SJSA1 (cell line): ENCODE measurements at regions not wholly inside any gene's neighbourhood (a gene's known extent, or its start where the extent isn't known, plus 50 kb on each side); places are given as distances from the start of the nearest gene placed in this dataset.

ENCODE experiments used
- DNase-seq, 2 experiments: peaks; one replicate each; pipeline ENCODE4 v3.0.0-alpha.2; 2015 to 2020; ENCODE audit warnings: low spot score in 2 of 2, low read depth in 1 of 2
- H3K27ac ChIP-seq: fragments of 250-450 bp; sonication (Bioruptor Pico); 2 replicates; pipeline ENCODE4 v1.5.1; 2020; ENCODE audit warnings: mild to moderate bottlenecking, moderate library complexity
- H3K27me3 ChIP-seq: fragments of 250-450 bp; sonication (Bioruptor Pico); replicated peaks from 2 replicates; pipeline ENCODE4 v1.5.1; 2020; ENCODE audit warnings: mild to moderate bottlenecking, moderate library complexity
- H3K36me3 ChIP-seq: fragments of 250-450 bp; sonication (Bioruptor Pico); 2 replicates; pipeline ENCODE4 v1.5.1; 2020; ENCODE audit warnings: mild to moderate bottlenecking
- H3K4me1 ChIP-seq: fragments of 250-450 bp; sonication (Bioruptor Pico); replicated peaks from 2 replicates; pipeline ENCODE4 v1.6.1; 2021; ENCODE audit warnings: mild to moderate bottlenecking
- H3K4me3 ChIP-seq: fragments of 250-450 bp; sonication (Bioruptor Pico); 2 replicates; pipeline ENCODE4 v1.5.1; 2020; ENCODE audit warnings: mild to moderate bottlenecking
- H3K9me3 ChIP-seq: fragments of 250-450 bp; sonication (Bioruptor Pico); replicated peaks from 2 replicates; pipeline ENCODE4 v1.5.1; 2020; ENCODE audit warnings: mild to moderate bottlenecking

DNA sequence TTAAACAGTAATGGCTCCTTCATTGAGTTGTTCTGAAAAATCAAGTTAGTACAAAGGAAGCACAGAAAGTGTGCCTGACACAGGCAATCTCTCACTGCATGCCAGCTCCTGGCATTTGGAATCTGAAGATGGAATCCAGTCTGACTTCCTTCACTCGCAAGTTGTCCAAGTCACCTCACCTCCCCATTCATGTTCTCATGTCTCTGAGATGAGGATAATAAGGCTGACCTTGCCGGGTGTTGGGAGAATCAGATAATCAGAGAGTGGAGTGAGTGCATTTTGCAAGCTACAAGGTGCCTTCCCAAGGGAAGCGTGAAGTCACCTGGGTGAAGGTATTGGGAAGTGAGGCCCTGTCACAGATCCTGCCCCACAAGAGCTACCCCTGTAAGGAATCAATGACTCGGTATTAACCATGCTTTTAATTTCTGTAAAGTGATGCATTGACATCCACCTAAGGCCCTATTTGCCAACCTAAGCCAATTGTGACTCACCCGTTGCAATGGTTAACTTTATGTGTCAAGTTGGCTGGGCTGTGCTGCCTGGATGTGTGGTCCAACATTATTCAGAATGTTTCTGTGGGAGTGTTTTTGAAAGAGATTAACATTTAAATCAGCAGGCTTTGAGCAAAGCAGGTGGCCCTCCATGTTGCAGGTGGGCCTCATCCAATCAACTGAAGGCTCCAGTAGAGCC is 62.5 kb upstream of the TARBP1 start:
- Histone ChIP-seq H3K27ac (no peak overlapping the region), H3K4me1 (peaks cover 38% of the 10 kb centered on the region), H3K36me3 (no peaks in the 10 kb centered on the region), H3K9me3 (no peaks in the 10 kb centered on the region), H3K27me3 (no peaks in the 10 kb centered on the region), H3K4me3 (no peak overlapping the region)
- peak in 1 of 2 experiments; percentile 34 for DNase-seq

DNA sequence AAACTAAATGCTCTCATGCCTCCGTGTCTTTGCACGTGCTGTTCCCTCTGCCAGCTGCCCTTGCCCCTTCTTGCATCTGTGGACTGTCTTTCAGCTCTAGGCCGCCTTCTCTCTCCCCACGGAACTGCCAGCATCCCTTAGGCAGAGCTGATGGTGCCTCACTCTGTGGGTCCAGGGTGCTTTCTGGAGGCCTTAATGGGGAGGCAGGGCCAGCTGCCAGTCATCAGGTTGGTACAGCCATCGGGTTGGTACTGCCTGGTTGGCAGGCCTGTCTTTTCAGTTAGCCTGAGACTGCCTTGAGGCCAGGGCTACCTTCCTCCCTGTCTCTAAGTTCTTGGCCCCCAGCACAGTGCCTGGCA is 61.4 kb upstream of the TARBP1 start:
- H3K27ac ChIP-seq, result no peak overlapping the region
- no peaks in the 10 kb centered on the region for H3K27me3 ChIP-seq
- no peaks in the 10 kb centered on the region for H3K36me3 ChIP-seq
- no peak overlapping the region for H3K4me3 ChIP-seq
- DNase-seq, result no peak
- H3K4me1 ChIP-seq, result peaks cover 42% of the 10 kb centered on the region
- no peaks in the 10 kb centered on the region for H3K9me3 ChIP-seq

DNA sequence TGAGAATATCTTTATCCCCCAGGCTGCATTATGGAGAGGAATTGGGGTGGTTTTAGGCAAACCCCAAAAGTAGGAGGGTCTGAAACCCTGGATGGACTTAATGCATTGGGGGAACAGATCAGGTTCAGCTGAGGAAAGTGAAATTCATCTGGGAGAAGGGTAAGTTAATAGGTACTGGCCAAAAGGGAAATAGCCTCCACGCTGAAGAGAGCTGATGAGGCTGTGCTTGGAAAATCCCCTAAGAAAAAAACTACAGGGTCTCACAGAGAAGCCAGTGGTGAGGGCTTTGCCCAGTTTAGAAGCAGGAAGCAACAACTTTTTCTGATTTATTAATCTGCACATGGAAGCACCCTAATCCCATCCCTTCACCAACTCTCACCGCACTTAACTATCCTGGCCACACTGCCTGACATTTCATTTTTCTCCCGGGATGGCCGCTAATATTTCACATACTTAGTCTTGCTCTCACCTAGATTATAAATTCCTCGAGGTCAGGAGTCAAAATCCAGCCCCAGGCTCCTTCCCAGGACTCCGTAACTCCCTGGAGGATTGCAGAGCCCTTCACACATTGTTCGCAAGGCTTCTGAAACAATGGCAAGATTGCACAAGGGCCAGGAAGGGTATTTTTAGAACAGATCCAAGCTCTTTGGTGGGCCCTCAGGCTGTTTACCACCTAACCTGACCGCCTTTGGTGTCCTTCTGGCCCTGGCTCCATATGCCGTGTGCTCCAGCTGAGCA is 60.9 kb upstream of the TARBP1 start:
- Histone ChIP-seq H3K4me3 (no peak overlapping the region), H3K27ac (no peak overlapping the region), H3K9me3 (no peaks in the 10 kb centered on the region), H3K27me3 (no peaks in the 10 kb centered on the region), H3K36me3 (no peaks in the 10 kb centered on the region), H3K4me1 (peaks cover 45% of the 10 kb centered on the region)
- no peak for DNase-seq

DNA sequence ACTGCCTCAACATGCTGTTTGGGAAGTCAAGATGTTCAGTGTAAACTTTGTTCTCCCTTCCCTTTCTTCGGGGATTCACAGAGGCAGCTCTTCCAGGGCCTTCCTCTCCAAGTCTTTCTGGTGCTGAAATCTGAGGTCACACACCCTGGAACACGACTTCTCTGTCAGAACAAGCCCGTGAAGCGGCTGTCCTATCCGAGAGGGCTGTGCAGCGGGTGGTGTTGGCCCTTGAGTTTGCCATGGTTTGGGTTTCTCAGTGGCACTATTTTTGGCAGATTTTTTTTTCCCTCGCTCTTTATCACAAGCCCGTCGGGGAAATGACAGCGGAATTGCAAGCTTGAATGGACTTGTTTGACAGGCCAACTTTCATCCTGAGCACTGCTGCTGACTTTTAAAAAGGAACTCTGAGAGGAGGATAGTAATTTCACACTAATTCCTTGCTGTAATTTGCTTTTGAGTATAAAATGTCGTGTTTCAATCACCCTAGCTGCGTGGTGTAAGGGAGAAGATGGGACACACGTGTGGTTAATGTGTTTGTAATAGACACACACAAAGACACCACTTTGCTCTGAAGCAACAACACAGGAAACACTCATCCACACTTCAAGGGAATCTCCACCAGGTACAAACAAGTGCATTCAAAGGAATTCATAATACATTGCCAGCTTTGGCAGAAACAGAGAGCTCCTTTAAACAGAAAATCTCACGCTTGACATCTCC is 60.1 kb upstream of the TARBP1 start:
- Histone ChIP-seq H3K4me1 (peaks cover 45% of the 10 kb centered on the region), H3K27ac (no peak overlapping the region), H3K36me3 (no peaks in the 10 kb centered on the region), H3K27me3 (no peaks in the 10 kb centered on the region), H3K9me3 (no peaks in the 10 kb centered on the region), H3K4me3 (no peak overlapping the region)
- no peak for DNase-seq

DNA sequence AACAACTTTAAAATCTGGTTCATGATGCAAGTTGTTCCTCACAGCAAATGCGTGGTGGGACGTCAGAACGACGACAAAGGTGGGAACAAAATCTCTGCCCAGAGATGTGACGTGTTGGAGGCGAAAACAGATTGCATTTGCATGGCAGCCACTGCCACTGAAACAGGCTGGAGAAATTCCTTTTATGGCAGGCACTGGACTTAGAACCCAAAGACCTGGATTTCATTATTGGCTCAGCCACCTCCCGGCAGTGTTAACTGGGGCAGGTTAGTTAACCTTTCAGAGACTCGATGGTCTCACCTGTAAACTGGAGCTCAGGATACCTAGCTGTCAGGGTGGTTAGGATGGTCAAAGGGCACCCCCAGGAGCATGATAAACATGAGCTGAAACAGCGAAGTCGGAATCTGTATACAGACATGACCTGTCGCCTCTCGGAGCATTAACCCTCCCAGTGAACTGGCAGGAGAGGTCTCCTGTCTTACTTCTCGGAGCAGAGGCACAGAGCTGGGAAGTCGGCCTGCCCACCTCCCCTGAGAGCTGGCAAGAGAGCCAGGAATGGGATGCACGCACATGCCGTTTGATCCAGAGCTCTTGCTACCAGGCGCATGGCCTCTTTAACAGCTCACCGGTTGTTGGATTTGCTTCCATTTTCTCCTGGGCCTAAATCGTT is 59.2 kb upstream of the TARBP1 start:
- no peaks in the 10 kb centered on the region for H3K36me3 ChIP-seq
- no peaks in the 10 kb centered on the region for H3K9me3 ChIP-seq
- H3K27me3 ChIP-seq, result no peaks in the 10 kb centered on the region
- peaks cover 49% of the 10 kb centered on the region for H3K4me1 ChIP-seq
- no peak overlapping the region for H3K4me3 ChIP-seq
- no peak overlapping the region for H3K27ac ChIP-seq
- DNase-seq, result no peak

DNA sequence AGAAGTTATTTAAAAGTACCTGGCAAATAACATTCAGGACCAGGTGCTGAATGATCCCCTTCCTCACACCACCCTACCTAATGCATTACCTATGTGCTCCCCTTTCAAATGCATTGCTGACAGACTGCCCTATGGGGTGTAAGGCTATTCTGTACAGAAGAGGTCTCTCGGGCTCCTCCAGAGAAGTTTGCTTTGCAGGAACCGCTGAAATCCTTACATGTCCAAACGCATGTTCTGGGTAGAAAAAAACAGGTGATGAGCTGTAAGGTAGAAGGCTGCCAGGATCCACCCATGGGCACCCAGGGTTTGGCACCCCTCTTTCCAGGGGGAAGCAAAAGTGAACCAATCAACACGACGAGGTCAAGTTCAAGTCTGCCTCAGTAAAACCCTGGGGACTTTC is 58.3 kb upstream of the TARBP1 start:
- Histone ChIP-seq H3K36me3 (no peaks in the 10 kb centered on the region), H3K9me3 (no peaks in the 10 kb centered on the region), H3K27ac (no peak overlapping the region), H3K4me1 (peaks cover 58% of the 10 kb centered on the region), H3K27me3 (no peaks in the 10 kb centered on the region), H3K4me3 (no peak overlapping the region)
- DNase-seq, result no peak

DNA sequence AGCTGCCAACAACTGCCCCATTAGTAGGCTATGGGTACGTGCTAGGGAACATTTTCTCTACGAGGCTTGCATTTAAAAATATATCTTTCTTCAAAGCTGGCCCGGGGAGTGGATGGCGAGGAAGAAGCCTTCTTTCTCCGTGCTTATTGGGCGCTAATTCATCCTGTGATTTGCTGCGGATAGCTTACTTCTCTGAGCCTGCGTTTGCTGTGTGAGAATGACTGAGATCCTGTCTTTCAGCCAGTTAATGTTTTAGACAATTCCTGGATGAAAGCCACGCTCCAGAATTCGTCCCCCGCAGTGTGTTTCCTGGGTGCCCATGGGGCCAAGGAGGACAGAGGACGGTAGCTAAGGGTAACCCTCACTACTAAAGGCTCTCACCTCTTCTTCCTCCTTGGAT is 57.8 kb upstream of the TARBP1 start:
- no peak for DNase-seq
- Histone ChIP-seq H3K36me3 (no peaks in the 10 kb centered on the region), H3K27ac (peak overlapping the region; percentile 84), H3K4me3 (no peak overlapping the region), H3K4me1 (peaks cover 56% of the 10 kb centered on the region), H3K27me3 (no peaks in the 10 kb centered on the region), H3K9me3 (no peaks in the 10 kb centered on the region)

DNA sequence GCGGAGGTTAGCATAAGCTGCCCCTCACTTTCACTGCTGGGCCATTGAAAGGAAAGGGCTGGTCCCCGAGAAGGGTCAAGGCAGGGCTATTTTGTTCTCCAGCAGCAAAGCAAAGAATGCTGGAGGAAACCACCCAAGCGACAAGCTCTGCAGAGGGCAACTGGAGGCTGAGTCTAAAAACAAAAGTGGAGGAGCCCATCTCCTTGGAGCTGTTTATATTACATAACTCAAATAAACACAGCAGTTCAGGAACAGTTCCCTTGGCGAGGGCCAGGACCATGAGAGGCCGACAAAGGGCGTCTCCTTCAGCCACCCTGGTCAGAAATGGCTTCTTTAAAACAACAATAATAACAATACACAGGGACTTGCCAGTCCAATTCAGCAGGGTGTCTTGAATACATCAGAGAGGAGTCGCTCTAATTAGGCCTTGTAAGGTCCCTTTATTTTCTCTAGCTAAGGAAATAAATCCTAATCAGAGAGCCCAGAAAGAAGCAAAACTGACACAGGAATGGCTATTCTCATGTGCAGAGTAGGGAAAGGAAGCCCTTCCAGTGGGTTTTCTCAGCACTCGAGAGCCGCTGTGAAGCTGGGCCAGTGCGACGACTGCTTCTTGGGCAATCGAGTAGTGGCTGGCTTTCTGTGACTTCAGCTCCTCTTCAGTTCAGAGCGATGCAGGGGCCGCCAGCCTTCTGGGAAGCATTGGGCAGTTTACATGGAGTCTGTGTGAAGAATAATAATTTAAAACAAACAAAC is 57.0 kb upstream of the TARBP1 start:
- H3K27me3 ChIP-seq, result no peaks in the 10 kb centered on the region
- H3K4me1 ChIP-seq, result peaks cover 51% of the 10 kb centered on the region
- DNase-seq, result peak; percentile 87 to 91
- peak overlapping the region; percentile 84 for H3K27ac ChIP-seq
- H3K36me3 ChIP-seq, result no peaks in the 10 kb centered on the region
- no peak overlapping the region for H3K4me3 ChIP-seq
- H3K9me3 ChIP-seq, result no peaks in the 10 kb centered on the region

DNA sequence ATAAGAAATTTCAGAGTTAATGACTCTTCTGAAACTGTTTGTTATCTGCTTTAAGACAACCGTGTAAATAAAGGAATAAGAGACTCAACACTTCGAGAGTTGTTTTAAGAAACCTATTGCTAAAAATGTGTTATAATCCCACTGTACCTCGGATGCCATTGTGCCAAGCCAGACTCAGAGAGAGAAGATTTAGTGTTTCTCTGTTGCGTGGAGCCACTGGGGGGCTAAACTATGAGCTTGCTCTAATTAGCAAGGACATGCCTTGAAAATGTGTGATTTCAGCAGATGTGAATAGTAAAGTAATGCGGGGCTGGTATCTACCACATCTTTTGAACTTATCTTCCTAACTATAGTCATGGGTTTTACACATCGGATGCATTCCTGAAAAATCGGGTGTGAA is 56.2 kb upstream of the TARBP1 start:
- no peak for DNase-seq
- Histone ChIP-seq H3K4me1 (peaks cover 49% of the 10 kb centered on the region), H3K27me3 (no peaks in the 10 kb centered on the region), H3K9me3 (no peaks in the 10 kb centered on the region), H3K4me3 (no peak overlapping the region), H3K36me3 (no peaks in the 10 kb centered on the region), H3K27ac (peak overlapping the region; percentile 84)

DNA sequence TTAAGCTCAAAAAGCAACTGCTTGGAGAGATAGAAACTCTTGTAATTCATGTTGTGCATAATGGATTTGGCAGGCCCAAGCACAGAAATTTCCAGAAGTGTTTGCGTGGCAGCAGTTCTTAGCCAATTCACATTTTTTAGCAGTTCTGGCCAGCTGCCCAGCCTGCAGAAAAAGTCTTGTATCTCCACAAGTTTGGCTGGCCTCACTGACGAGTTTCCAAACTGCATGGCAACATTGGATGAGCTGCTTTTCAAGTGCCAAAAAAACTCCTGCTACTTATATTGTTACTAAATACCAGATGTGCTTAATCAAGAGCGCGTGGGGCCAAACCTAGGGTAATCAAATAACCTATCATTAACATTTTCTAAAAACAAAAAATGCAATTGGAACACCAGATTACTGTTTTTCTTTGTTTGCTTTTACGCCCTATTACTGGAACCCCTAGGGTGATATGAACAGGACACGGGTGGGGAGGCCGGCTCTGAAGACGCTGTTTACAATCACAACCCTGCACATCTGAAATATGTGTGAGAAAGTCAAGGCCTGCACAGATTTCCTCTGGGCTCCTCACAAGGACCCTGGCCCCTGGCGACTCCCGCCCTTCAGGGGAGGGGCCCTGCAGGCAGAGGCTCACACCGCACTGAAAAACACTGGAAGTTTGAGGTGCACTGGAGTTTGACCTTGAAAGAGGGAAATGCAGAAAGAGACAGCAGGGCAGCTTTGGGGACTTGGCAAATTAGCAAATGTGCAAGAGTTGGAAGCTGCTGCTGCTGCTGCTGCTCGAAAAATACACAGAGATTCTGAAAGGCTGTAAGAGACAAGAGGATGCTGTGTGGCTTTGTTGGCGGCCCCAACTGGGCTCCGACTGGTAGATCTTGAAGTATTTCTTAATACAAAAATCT is 55.2 kb upstream of the TARBP1 start:
- peak; percentile 59 to 79 for DNase-seq
- Histone ChIP-seq H3K27me3 (no peaks in the 10 kb centered on the region), H3K4me3 (no peak overlapping the region), H3K9me3 (no peaks in the 10 kb centered on the region), H3K27ac (peak overlapping the region; percentile 72), H3K36me3 (no peaks in the 10 kb centered on the region), H3K4me1 (peaks cover 47% of the 10 kb centered on the region)

DNA sequence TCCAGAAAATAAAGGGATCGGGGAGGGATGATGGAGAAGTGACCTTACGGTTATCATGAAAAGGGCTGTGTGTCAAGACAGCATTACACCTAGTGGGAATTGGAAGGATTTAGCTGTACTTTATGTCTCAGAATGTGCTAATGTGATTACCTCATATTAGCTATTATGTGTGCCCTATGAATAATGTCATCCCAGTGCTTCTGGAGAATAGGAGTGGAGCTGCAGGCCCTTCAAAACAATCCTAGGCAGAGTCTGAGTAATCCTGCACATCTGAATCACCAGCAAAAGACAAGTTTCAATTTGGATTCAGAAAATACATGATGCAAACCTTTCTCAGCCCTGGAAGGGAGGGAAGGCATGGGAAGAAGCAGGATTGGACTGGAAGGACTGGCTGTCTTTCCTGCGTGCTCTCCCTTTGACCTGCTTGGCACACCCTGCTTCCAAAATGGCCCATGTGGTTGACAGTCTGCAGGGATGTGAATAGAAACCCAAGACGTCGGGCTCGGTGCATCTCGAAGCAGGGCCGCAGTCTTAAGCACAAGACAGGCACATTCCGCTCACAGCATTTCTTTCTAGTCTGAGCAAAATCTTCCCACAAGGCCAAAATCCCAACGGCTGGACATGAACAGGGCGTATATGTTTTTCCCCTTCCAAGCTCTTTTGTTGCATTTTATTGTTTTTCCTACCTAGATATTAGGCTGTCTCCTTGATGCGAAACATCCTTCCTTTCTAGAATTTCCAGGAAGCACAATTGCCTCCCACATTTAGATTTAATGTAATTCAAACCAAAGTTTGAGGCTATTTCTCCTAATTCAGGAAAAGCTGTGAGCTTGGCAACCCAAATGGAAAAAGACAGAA is 54.3 kb upstream of the TARBP1 start:
- Histone ChIP-seq H3K4me3 (no peak overlapping the region), H3K27me3 (no peaks in the 10 kb centered on the region), H3K27ac (peak overlapping the region; percentile 72), H3K36me3 (no peaks in the 10 kb centered on the region), H3K9me3 (no peaks in the 10 kb centered on the region), H3K4me1 (peaks cover 47% of the 10 kb centered on the region)
- DNase-seq, result peak in 1 of 2 experiments; percentile 52

DNA sequence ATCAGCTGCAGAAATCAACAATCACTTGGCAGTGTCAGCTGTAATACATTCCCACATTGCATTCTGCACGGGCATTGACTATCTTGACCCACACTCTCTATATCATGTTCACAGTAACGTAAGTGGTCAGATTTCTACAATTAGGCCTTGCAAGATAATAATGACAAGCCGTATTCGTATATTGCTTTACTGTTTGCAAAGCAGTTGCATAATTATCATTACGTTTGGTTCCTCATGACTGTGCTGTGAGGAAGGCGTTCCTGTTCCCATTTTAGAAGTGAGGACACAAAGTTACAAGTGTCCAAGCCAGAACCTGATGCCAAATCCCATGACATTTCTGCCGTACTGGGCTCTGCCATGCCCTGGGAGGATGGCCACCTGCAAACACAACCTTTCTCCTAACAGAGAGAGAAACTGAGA is 53.5 kb upstream of the TARBP1 start:
- H3K27me3 ChIP-seq, result no peaks in the 10 kb centered on the region
- H3K9me3 ChIP-seq, result no peaks in the 10 kb centered on the region
- DNase-seq, result no peak
- no peaks in the 10 kb centered on the region for H3K36me3 ChIP-seq
- H3K4me1 ChIP-seq, result peaks cover 47% of the 10 kb centered on the region
- H3K4me3 ChIP-seq, result no peak overlapping the region
- peak overlapping the region; percentile 72; the same call in 1 of the 2 replicates for H3K27ac ChIP-seq
